AG04450 (cell line): ENCODE measurements at regions not wholly inside any gene's neighbourhood (a gene's known extent, or its start where the extent isn't known, plus 50 kb on each side); places are given as distances from the start of the nearest gene placed in this dataset.

Experiments used
- CTCF ChIA-PET: fragments of 300-600, 350-600 bp; formaldehyde crosslinking; extraction: SDS; loops from one replicate; lab custom pipeline; 2022; ENCODE audit warnings: antibody characterized with exemption, inconsistent platforms; lab: Charles Lee
- POLR2A ChIA-PET: fragments of 350-600 bp; formaldehyde crosslinking; extraction: SDS; loops from one replicate; lab custom pipeline; 2021; ENCODE audit warnings: antibody characterized with exemption, inconsistent platforms; lab: Yijun Ruan, JAX
- DNase-seq: peaks from one replicate; pipeline ENCODE4 v3.0.0-alpha.2; 2011; ENCODE audit warnings: low read depth, low spot score
- H3K27ac ChIP-seq: one replicate; pipeline ENCODE4 v1.5.1; 2012; ENCODE audit warnings: low read depth, low read length, control low read depth
- H3K27me3 ChIP-seq: one replicate; pipeline ENCODE4 v1.6.0; 2012; ENCODE audit warnings: low read length; ENCODE audit not compliant: control insufficient read depth, insufficient read depth
- H3K4me3 ChIP-seq: 2 replicates; pipeline ENCODE4 v1.5.1; 2011; ENCODE audit warnings: mild to moderate bottlenecking, low read depth, low read length, control low read depth
- H3K9me3 ChIP-seq: 2 replicates; pipeline ENCODE4 v1.5.1; 2012; ENCODE audit warnings: low read length; ENCODE audit not compliant: control insufficient read depth, insufficient read depth
- TF ChIP-seq, protein P1 (sequence below): IDR thresholded peaks from 2 replicates; pipeline ENCODE4 v1.5.1; 2011; ENCODE audit warnings: low read depth, low read length, control low read depth, inconsistent platforms

DNA sequence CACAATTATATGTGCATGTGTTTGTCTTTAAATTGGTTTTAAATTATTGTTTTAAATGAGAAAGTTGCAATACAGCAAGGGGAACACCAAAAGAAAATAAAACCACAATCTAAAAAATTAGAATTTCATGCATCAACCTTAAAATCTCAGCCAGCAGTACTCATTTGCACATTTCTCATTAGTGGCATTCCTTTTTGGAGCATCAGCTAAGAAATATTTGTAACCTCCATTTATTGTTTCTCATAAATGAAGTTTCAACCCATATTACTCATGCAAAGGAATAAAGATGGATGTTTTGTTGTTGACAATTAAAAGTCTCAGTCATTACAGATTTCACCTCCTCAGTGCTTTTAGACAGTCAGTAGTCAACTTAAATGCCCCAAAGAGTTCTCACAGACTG, 160.1 kb downstream of the TBX15 start:
- H3K27me3 ChIP-seq, result no peaks in the 10 kb centered on the region
- no peak overlapping the region for H3K4me3 ChIP-seq
- TF ChIP-seq, protein P1, sequence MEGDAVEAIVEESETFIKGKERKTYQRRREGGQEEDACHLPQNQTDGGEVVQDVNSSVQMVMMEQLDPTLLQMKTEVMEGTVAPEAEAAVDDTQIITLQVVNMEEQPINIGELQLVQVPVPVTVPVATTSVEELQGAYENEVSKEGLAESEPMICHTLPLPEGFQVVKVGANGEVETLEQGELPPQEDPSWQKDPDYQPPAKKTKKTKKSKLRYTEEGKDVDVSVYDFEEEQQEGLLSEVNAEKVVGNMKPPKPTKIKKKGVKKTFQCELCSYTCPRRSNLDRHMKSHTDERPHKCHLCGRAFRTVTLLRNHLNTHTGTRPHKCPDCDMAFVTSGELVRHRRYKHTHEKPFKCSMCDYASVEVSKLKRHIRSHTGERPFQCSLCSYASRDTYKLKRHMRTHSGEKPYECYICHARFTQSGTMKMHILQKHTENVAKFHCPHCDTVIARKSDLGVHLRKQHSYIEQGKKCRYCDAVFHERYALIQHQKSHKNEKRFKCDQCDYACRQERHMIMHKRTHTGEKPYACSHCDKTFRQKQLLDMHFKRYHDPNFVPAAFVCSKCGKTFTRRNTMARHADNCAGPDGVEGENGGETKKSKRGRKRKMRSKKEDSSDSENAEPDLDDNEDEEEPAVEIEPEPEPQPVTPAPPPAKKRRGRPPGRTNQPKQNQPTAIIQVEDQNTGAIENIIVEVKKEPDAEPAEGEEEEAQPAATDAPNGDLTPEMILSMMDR, result no peak
- no peak for DNase-seq
- no peaks in the 10 kb centered on the region; the same call in 1 of the 2 replicates for H3K9me3 ChIP-seq
- CTCF ChIA-PET, result no interaction called here
- H3K27ac ChIP-seq, result no peak overlapping the region
- POLR2A ChIA-PET, result no interaction called here

DNA sequence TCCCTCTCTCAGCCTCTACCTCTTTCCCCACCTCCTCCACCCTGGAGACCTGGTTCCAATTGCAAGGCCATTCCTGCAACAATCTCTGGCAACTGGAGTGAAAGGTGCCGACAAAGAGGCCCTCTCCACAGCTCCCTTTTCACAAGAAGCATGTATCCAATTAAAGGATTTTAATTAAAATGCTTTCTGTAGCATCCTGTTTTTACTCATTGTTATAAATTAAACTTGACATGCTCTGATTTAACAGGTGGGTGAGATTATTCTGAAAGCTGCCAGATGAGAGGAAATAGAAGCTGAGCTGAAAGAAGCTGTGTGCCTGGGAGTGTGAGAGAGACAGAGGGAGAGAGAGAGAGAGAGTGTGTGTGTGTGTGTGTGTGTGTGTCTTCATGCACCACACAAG, 160.5 kb downstream of the TBX15 start:
- H3K27me3 ChIP-seq, result no peaks in the 10 kb centered on the region
- H3K9me3 ChIP-seq, result no peaks in the 10 kb centered on the region; the same call in 1 of the 2 replicates
- ChIA-PET CTCF (no interaction called here), POLR2A (no interaction called here)
- no peak for DNase-seq
- H3K27ac ChIP-seq, result no peak overlapping the region
- H3K4me3 ChIP-seq, result no peak overlapping the region
- TF ChIP-seq, protein P1, result no peak

DNA sequence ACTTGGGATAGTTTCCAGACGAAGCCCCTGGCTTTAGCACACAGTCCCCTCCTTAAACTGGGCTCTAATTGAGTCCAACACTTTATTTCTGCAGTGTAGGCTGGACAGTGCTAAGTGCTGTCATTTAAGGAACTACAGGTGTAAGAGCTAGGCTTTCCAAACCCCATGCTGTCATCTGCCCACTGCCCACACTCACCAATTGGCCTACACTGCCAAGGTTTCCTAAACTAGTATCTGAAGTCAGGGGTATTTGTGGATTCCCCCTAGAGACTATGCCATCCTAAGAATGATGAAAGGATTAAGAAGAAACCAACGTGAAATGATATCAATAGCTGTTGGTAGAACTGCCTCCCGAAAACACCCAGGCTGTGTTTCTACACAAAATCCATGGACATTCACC, 160.9 kb downstream of the TBX15 start:
- ChIA-PET CTCF (no interaction called here), POLR2A (no interaction called here)
- H3K27ac ChIP-seq, result no peak overlapping the region
- H3K4me3 ChIP-seq, result no peak overlapping the region
- no peaks in the 10 kb centered on the region; the same call in 1 of the 2 replicates for H3K9me3 ChIP-seq
- DNase-seq, result no peak
- TF ChIP-seq, protein P1, result no peak
- no peaks in the 10 kb centered on the region for H3K27me3 ChIP-seq

DNA sequence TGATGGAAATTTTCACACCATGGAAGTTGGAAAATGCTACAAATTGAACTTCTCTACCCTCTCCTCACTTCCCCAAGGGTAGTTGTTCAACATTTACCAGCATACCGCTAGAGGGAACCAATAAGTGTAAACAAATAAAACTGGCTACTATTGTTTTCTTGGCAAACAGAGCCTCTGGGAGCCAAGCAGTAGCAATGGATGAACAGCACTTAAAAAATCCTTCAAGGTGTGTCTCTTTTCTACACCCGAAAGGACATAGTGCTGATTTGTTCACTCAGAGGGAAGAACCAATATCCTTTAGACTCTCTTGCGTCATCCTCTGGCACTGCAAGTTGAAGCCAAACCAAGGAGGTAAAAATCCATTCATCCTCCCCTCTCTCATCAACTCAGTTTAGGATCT, 161.5 kb downstream of the TBX15 start:
- Histone ChIP-seq H3K4me3 (no peak overlapping the region), H3K27ac (no peak overlapping the region), H3K27me3 (no peaks in the 10 kb centered on the region), H3K9me3 (no peaks in the 10 kb centered on the region; the same call in 1 of the 2 replicates)
- ChIA-PET CTCF (no interaction called here), POLR2A (no interaction called here)
- TF ChIP-seq, protein P1, result no peak
- DNase-seq, result no peak

DNA sequence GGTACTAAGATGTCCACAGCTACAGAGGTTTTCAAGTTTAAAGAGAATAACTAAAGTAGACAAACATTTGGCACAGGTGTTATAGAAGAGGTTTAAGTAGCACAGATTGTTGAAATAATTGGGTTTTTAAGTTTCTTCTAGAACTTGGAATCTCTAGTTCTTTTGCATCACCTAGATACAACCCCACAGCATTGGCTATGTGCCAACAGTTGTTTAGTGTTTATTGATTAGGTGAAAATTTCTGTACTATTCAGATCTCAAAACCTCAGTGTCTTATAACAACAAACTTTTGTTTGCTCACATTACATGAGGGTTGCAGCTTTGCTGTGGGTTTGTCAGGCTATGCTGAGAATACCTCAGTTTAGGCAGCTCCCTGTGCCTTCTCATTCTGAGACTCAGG, 162.5 kb downstream of the TBX15 start:
- no peak overlapping the region for H3K4me3 ChIP-seq
- no peaks in the 10 kb centered on the region for H3K27me3 ChIP-seq
- ChIA-PET POLR2A (no interaction called here), CTCF (no interaction called here)
- DNase-seq, result no peak
- H3K27ac ChIP-seq, result no peak overlapping the region
- no peaks in the 10 kb centered on the region for H3K9me3 ChIP-seq
- TF ChIP-seq, protein P1, result no peak
